H1 (cell line): ENCODE measurements at regions not wholly inside any gene's neighbourhood (a gene's known extent, or its start where the extent isn't known, plus 50 kb on each side); places are given as distances from the start of the nearest gene placed in this dataset.

ENCODE experiments used
- CTCF ChIA-PET: fragments of 300-600 bp; sonication (Branson Sonifier 250); formaldehyde crosslinking; loops from one replicate; lab custom pipeline; 2021; ENCODE audit not compliant: partially characterized antibody; lab: Charles Lee
- POLR2A ChIA-PET: fragments of 300-600 bp; sonication (Branson Sonifier 250); formaldehyde crosslinking; loops from one replicate; lab custom pipeline; 2021; ENCODE audit warnings: inconsistent platforms; ENCODE audit not compliant: partially characterized antibody; lab: Charles Lee
- DNase-seq, 2 experiments: peaks; one replicate each; pipeline versions ENCODE4 v3.0.0 to v3.0.0-alpha.2; 2010 to 2022; ENCODE audit warnings: low spot score in 2 of 2, low read depth in 1 of 2, mixed read lengths in 1 of 2
- FAIRE-seq: peaks from 2 replicates; lab custom pipeline; 2011; peaks lifted over from hg19 to GRCh38; lab: Jason Lieb, UNC
- H2AFZ ChIP-seq: 2 replicates; pipeline ENCODE4 v1.8.1; 2012; ENCODE audit warnings: low read length, inconsistent platforms
- H2AK5ac ChIP-seq: 2 replicates; pipeline ENCODE4 v1.6.1; 2013; ENCODE audit warnings: low read depth, low read length
- H2BK120ac ChIP-seq: replicated peaks from 2 replicates; pipeline ENCODE3; 2013; ENCODE audit warnings: low read depth, low read length, inconsistent platforms
- H2BK12ac ChIP-seq: 2 replicates; pipeline ENCODE4 v1.6.1; 2013; ENCODE audit warnings: low read depth, low read length
- H2BK15ac ChIP-seq: 2 replicates; pipeline ENCODE4 v1.6.1; 2013; ENCODE audit warnings: low read length
- H2BK20ac ChIP-seq: 2 replicates; pipeline ENCODE4 v1.6.1; 2013; ENCODE audit warnings: low read length
- H2BK5ac ChIP-seq: 2 replicates; pipeline ENCODE4 v1.6.1; 2013; ENCODE audit warnings: low read depth, low read length
- H3K14ac ChIP-seq: 2 replicates; pipeline ENCODE4 v1.6.1; 2013; ENCODE audit warnings: inconsistent platforms; ENCODE audit not compliant: insufficient read length
- H3K18ac ChIP-seq: 2 replicates; pipeline ENCODE4 v1.6.1; 2013; ENCODE audit warnings: low read length; ENCODE audit errors: extremely low read depth
- H3K23ac ChIP-seq: 2 replicates; pipeline ENCODE4 v1.6.1; 2013; ENCODE audit warnings: inconsistent platforms; ENCODE audit not compliant: insufficient read length
- H3K23me2 ChIP-seq: 2 replicates; pipeline ENCODE4 v1.6.1; 2013; ENCODE audit warnings: low read depth, low read length
- H3K27ac ChIP-seq: 2 replicates; pipeline ENCODE4 v1.6.1; 2011; ENCODE audit warnings: low read depth, low read length, inconsistent platforms
- H3K27me3 ChIP-seq, 4 experiments: replicated peaks in 1 of 4; 1 replicate in 1 of 4; 2 replicates in 3 of 4; pipeline versions ENCODE4 v1.6.1 to v1.8.1; 2011 to 2013; ENCODE audit warnings: low read length in 3 of 4, mild to moderate bottlenecking in 3 of 4, inconsistent platforms in 2 of 4, mixed read lengths in 2 of 4, moderate library complexity in 1 of 4; ENCODE audit not compliant: control insufficient read depth in 3 of 4, insufficient read depth in 3 of 4; ENCODE audit errors: extremely low read depth in 1 of 4
- H3K36me3 ChIP-seq, 4 experiments: 2 replicates each; pipeline versions ENCODE4 v1.6.1 to v1.8.1; 2011 to 2013; ENCODE audit warnings: mild to moderate bottlenecking in 4 of 4, low read length in 3 of 4, moderate library complexity in 2 of 4, control low read depth in 1 of 4, inconsistent platforms in 1 of 4; ENCODE audit not compliant: insufficient read depth in 4 of 4, control insufficient read depth in 2 of 4
- H3K4ac ChIP-seq: replicated peaks from 2 replicates; pipeline ENCODE3; 2013; ENCODE audit warnings: low read length, low read depth, mixed read lengths, inconsistent platforms; ENCODE audit not compliant: insufficient read length
- H3K4me1 ChIP-seq, 4 experiments: replicated peaks in 1 of 4; 1 replicate in 1 of 4; 2 replicates in 3 of 4; pipeline versions ENCODE4 v1.6.1 to v1.8.1; 2011 to 2013; ENCODE audit warnings: low read length in 3 of 4, inconsistent platforms in 2 of 4, mixed read lengths in 1 of 4; ENCODE audit not compliant: insufficient read depth in 4 of 4, control insufficient read depth in 3 of 4
- H3K4me2 ChIP-seq, 2 experiments: 2 replicates each; pipeline versions ENCODE4 v1.6.1 to v1.8.1; 2011 to 2013; ENCODE audit warnings: low read depth in 2 of 2, low read length in 2 of 2, control low read depth in 1 of 2, inconsistent platforms in 1 of 2, mild to moderate bottlenecking in 1 of 2; ENCODE audit not compliant: insufficient read depth in 1 of 2
- H3K4me3 ChIP-seq, 4 experiments: fragments of 200-600, 300-600 bp in 1 of 4; sonication (generic), shearing (Covaris generic), sonication (Bioruptor Twin) in 1 of 4; 2 replicates each; pipeline versions ENCODE4 v1.5.1 to v1.8.1; 2011 to 2016; ENCODE audit warnings: low read length in 4 of 4, low read depth in 3 of 4, control low read depth in 2 of 4, inconsistent platforms in 2 of 4, mild to moderate bottlenecking in 2 of 4, mixed read lengths in 1 of 4, moderate library complexity in 1 of 4; ENCODE audit not compliant: insufficient read depth in 2 of 4; ENCODE audit errors: extremely low read depth in 1 of 4
- H3K56ac ChIP-seq: replicated peaks from 2 replicates; pipeline ENCODE3; 2013; ENCODE audit warnings: low read depth, mild to moderate bottlenecking, mixed read lengths, low read length, inconsistent platforms; ENCODE audit not compliant: insufficient read length
- H3K79me1 ChIP-seq: 2 replicates; pipeline ENCODE4 v1.6.1; 2013; ENCODE audit warnings: low read depth, low read length, control low read depth
- H3K79me2 ChIP-seq, 2 experiments: 2 replicates each; pipeline versions ENCODE4 v1.6.1 to v1.8.1; 2012 to 2013; ENCODE audit warnings: low read length in 2 of 2, mild to moderate bottlenecking in 2 of 2, inconsistent platforms in 1 of 2; ENCODE audit not compliant: insufficient read depth in 2 of 2, control insufficient read depth in 1 of 2
- H3K9ac ChIP-seq, 4 experiments: replicated peaks in 1 of 4; 1 replicate in 1 of 4; 2 replicates in 3 of 4; pipeline versions ENCODE4 v1.6.1 to v1.8.1; 2011 to 2013; ENCODE audit warnings: low read depth in 3 of 4, low read length in 3 of 4, control low read depth in 2 of 4, mild to moderate bottlenecking in 2 of 4, moderate library complexity in 2 of 4, inconsistent platforms in 1 of 4; ENCODE audit errors: extremely low read depth in 1 of 4
- H3K9me3 ChIP-seq, 2 experiments: 2 replicates each; pipeline versions ENCODE4 v1.6.1 to v1.8.1; 2012 to 2013; ENCODE audit warnings: mild to moderate bottlenecking in 2 of 2, moderate library complexity in 2 of 2, control low read depth in 1 of 2, inconsistent platforms in 1 of 2, low read depth in 1 of 2, low read length in 1 of 2, mixed read lengths in 1 of 2; ENCODE audit not compliant: insufficient read depth in 2 of 2
- H4K20me1 ChIP-seq, 2 experiments: replicated peaks in 1 of 2; 2 replicates each; pipeline versions ENCODE3 to v1.8.1; 2011 to 2013; ENCODE audit warnings: inconsistent platforms in 2 of 2, low read length in 2 of 2, mild to moderate bottlenecking in 1 of 2; ENCODE audit not compliant: insufficient read depth in 2 of 2, control insufficient read depth in 1 of 2
- H4K5ac ChIP-seq: 2 replicates; pipeline ENCODE4 v1.6.1; 2013; ENCODE audit warnings: low read length, low read depth, mixed read lengths, inconsistent platforms; ENCODE audit not compliant: insufficient read length
- H4K8ac ChIP-seq: 2 replicates; pipeline ENCODE4 v1.8.0; 2013; ENCODE audit warnings: mild to moderate bottlenecking, moderate library complexity, low read length, inconsistent platforms; ENCODE audit not compliant: insufficient read depth; ENCODE audit errors: extremely low read depth
- H4K91ac ChIP-seq: replicated peaks from 2 replicates; pipeline ENCODE3; 2013; ENCODE audit warnings: low read length, mixed read lengths, inconsistent platforms; ENCODE audit not compliant: insufficient read length
- BRCA1 ChIP-seq: IDR thresholded peaks from 2 replicates; pipeline ENCODE4 v1.6.1; 2012; ENCODE audit warnings: low read depth, low read length, improper control_type of control experiment
- CBX5 ChIP-seq: fragments of 300-800, 300-1000 bp; sonication (generic); IDR thresholded peaks from 2 replicates; pipeline ENCODE4 v1.7.1; 2016; ENCODE audit warnings: antibody characterized with exemption, low read length, low read depth
- PHF8 ChIP-seq: fragments of 200-600 bp; sonication (generic); conservative IDR thresholded peaks from 2 replicates; pipeline ENCODE4 v1.7.1; 2012; ENCODE audit warnings: low read depth, mild to moderate bottlenecking, inconsistent platforms, low read length, moderate library complexity
- SP2 ChIP-seq: IDR thresholded peaks from 2 replicates; pipeline ENCODE4 v1.6.1; 2012; ENCODE audit warnings: mild to moderate bottlenecking, low read length, inconsistent platforms
- TAF7 ChIP-seq: optimal IDR thresholded peaks from 2 replicates; pipeline ENCODE3; 2011; ENCODE audit warnings: low read depth, mild to moderate bottlenecking, inconsistent platforms, low read length, moderate library complexity, borderline replicate concordance
- ZNF274 ChIP-seq: IDR thresholded peaks from 2 replicates; pipeline ENCODE4 v1.7.0; 2012; ENCODE audit warnings: low read length, borderline replicate concordance; ENCODE audit errors: extremely low read depth
- WGBS, 2 experiments: shearing (Covaris generic) in 1 of 2; methylation state at CpG; one replicate each; pipeline versions ENCODE4 v1.1.6 to v1.1.7; 2013 to 2015; ENCODE audit warnings: low lambda C conversion rate in 2 of 2, mixed read lengths in 2 of 2, inconsistent platforms in 1 of 2, low coverage in 1 of 2, missing lambda C conversion rate in 1 of 2; ENCODE audit not compliant: insufficient replicate concordance in 2 of 2, insufficient coverage in 1 of 2, insufficient read length in 1 of 2; ENCODE audit errors: extremely low coverage in 1 of 2, missing lambda C conversion rate in 1 of 2; 5-methylcytosine and 5-hydroxymethylcytosine counted together

DNA sequence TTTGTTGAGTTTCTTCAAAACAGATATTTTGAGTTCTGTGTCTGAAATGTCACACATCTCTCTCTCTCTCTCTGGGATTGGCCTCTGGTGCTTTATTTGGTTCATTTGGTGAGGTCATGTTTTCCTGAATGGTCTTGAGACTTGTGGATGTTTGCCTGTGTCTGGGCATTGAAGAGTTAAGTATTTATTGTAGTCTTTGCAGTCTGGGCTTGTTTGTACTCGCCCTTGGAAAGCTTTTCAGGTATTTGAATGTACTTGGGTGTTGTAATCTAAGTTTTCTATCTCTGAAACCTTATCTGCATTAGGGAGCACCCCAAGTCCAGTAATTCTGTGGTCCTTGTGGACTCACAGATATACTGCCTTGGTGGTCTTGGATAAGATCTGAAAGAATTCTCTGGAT lies 106.7 kb upstream of the PRSS58 start:
- TF ChIP-seq BRCA1 (no peak), SP2 (no peak), TAF7 (no peak), ZNF274 (no peak), CBX5 (no peak), PHF8 (no peak)
- peak overlapping the region in 1 of 4 experiments; percentile 33; a peak in 1 of 8 replicates for H3K4me3 ChIP-seq
- H3K14ac ChIP-seq: no peak overlapping the region
- CTCF ChIA-PET: interaction anchor here (1.1 to 21.2 kb wide), 8 partner anchors 10 to 193 kb away, joined by 3 to 337 read pairs (median 9); no protein-coding TSS in a partner anchor
- DNase-seq (no peak), FAIRE-seq (no peak)
- peak overlapping the region; percentile 68; the same call in 1 of the 2 replicates for H2BK5ac ChIP-seq
- no peak overlapping the region for H3K56ac ChIP-seq
- H3K27me3 ChIP-seq: peaks cover 0 to 3% (median 0%) of the 10 kb centered on the region in 4 experiments; a peak in 1 of 7 replicates
- peak overlapping the region; percentile 46 to 60; a peak in 2 of 4 replicates for H3K4me2 ChIP-seq
- H2BK12ac ChIP-seq: peak overlapping the region; percentile 63
- peak overlapping the region; percentile 82 for H2BK120ac ChIP-seq
- H3K4ac ChIP-seq: peak overlapping the region; percentile 21
- H4K5ac ChIP-seq: no peak overlapping the region
- peaks cover 8 to 20% (median 12%) of the 10 kb centered on the region in 4 experiments; a peak in 6 of 7 replicates for H3K4me1 ChIP-seq
- H4K20me1 ChIP-seq: no peaks in the 10 kb centered on the region
- peak overlapping the region; percentile 13; the same call in 1 of the 2 replicates for H2BK20ac ChIP-seq
- peak overlapping the region; percentile 37 for H4K91ac ChIP-seq
- 50% methylated on average over 1 of the region's 1 CpG; no CpG with 5 or more reads in 1 of the 2 experiments for WGBS, 2 experiments
- H2AK5ac ChIP-seq: peak overlapping the region; percentile 9
- no peak overlapping the region for H2AFZ ChIP-seq
- H2BK15ac ChIP-seq: no peak overlapping the region
- no peak overlapping the region for H3K23ac ChIP-seq
- peaks cover 0 to 3% (median 0%) of the 10 kb centered on the region in 4 experiments; a peak in 2 of 8 replicates for H3K36me3 ChIP-seq
- POLR2A ChIA-PET: interaction anchor here (0.9 kb wide), 1 partner anchor 17 kb away, joined by 3 read pairs; no protein-coding TSS in a partner anchor
- no peaks in the 10 kb centered on the region for H3K23me2 ChIP-seq
- H3K9me3 ChIP-seq: peaks cover 21 to 28% of the 10 kb centered on the region in 2 experiments
- peak overlapping the region; percentile 66; the same call in 1 of the 2 replicates for H3K27ac ChIP-seq
- no peak overlapping the region for H3K9ac ChIP-seq
- no peaks in the 10 kb centered on the region for H3K79me1 ChIP-seq
- no peak overlapping the region for H3K18ac ChIP-seq
- H4K8ac ChIP-seq: no peak overlapping the region
- H3K79me2 ChIP-seq: no peaks in the 10 kb centered on the region
